GM06990 (cell line): ENCODE measurements at regions not wholly inside any gene's neighbourhood (a gene's known extent, or its start where the extent isn't known, plus 50 kb on each side); places are given as distances from the start of the nearest gene placed in this dataset.

Source experiments
- DNase-seq: peaks from one replicate; pipeline ENCODE4 v3.0.0-alpha.2; 2011; ENCODE audit not compliant: insufficient read length; ENCODE audit errors: extremely low read depth
- H3K27me3 ChIP-seq: replicated peaks from 2 replicates; pipeline ENCODE4 v1.6.0; 2011; ENCODE audit warnings: low read length; ENCODE audit not compliant: control insufficient read depth, insufficient read depth
- H3K36me3 ChIP-seq: 2 replicates; pipeline ENCODE4 v1.5.1; 2011; ENCODE audit warnings: low read length; ENCODE audit not compliant: control insufficient read depth, insufficient read depth
- H3K4me3 ChIP-seq: replicated peaks from 2 replicates; pipeline ENCODE4 v1.5.1; 2011; ENCODE audit warnings: low read depth, mild to moderate bottlenecking, control low read depth, low read length
- TF ChIP-seq, protein P1 (sequence below): IDR thresholded peaks from 2 replicates; pipeline ENCODE4 v1.5.1; 2011; ENCODE audit warnings: low read length, control low read depth, mild to moderate bottlenecking, inconsistent platforms; ENCODE audit not compliant: insufficient read depth, poor library complexity, severe bottlenecking

DNA sequence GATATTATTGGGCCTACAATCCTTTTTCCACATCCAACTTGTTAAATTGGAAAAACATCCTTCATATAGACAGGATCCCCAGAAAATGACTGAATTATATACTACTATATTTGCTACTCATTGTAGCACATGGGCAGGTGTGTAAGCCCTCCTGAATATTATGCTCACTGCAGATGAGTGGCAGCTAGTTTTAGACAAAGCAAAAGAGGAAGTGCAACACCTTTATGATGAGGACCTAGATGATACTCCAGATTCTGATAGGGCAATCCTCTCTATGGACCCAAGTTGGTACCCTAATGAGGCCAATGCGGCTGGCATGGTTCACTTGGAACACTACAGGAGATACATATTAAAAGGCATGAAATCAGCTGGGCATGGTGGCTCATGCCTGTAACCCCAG is 119.1 kb upstream of the PLCL2 start:
- no peak for DNase-seq

DNA sequence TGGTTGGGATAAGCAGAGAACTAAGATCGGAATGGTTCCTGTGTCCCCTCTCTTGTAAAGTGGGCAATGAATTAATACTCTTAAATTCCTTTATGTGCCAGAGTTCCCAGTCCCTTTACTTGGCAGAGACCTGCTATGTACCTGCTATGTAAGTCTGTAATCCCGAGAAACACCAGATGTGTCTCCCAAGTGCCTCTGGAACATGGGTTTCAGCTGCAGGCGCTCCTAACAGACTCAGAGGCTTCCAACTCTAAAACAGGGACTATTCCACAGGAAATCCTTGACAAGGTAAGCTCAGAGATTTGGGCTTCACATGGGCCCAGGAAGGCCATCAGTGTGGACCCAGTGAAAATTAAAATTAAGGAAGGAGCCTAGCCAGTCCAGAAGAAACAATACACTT is 117.7 kb upstream of the PLCL2 start:
- no peaks in the 10 kb centered on the region; the same call in 1 of the 2 replicates for H3K27me3 ChIP-seq
- no peak overlapping the region for H3K4me3 ChIP-seq
- DNase-seq: no peak
- TF ChIP-seq, protein P1, sequence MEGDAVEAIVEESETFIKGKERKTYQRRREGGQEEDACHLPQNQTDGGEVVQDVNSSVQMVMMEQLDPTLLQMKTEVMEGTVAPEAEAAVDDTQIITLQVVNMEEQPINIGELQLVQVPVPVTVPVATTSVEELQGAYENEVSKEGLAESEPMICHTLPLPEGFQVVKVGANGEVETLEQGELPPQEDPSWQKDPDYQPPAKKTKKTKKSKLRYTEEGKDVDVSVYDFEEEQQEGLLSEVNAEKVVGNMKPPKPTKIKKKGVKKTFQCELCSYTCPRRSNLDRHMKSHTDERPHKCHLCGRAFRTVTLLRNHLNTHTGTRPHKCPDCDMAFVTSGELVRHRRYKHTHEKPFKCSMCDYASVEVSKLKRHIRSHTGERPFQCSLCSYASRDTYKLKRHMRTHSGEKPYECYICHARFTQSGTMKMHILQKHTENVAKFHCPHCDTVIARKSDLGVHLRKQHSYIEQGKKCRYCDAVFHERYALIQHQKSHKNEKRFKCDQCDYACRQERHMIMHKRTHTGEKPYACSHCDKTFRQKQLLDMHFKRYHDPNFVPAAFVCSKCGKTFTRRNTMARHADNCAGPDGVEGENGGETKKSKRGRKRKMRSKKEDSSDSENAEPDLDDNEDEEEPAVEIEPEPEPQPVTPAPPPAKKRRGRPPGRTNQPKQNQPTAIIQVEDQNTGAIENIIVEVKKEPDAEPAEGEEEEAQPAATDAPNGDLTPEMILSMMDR: no peak
- H3K36me3 ChIP-seq: no peaks in the 10 kb centered on the region

More for the DNA sequence above, 119.1 kb upstream of the PLCL2 start:
- Histone ChIP-seq H3K4me3 (no peak overlapping the region), H3K27me3 (no peaks in the 10 kb centered on the region; the same call in 1 of the 2 replicates), H3K36me3 (no peaks in the 10 kb centered on the region)
- TF ChIP-seq, protein P1: no peak

DNA sequence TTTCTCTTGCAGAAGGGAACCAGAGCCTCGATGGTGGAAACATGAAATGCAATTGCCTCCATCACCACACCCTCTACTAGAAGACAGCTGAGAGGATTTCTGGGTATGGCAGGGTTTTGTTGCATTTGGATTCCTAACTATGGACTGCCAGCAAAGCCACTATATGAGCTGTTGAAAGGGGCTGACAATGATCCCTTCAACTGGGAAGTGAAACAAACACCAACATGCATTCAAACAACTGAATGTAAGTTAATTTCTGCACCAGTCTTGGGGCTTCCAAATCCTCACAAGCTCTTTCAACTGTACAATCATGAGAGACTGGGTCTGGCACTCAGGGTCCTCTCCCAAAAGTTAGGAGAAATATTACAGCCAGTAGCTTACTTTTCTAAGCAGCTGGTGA is 116.7 kb upstream of the PLCL2 start:
- TF ChIP-seq, protein P1: no peak

DNA sequence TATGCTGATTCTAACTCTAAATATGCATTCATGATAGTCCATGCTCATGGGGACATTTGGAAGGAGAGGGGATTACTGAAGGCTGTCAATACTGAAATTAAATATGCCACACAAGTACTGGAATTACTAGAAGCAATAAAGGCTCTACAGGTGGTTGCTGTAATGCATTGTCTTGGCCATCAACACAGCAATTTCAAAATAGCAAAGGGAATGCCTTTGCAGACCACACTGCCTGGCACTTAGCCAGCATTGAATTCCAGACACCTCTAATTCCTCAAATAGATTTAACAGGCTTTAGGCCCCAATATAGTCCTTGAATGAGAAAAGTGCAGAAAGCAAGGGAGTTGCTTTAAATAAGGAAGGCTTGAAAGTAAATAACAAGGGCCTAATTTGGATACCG is 115.8 kb upstream of the PLCL2 start:
- no peak for DNase-seq
- no peaks in the 10 kb centered on the region for H3K36me3 ChIP-seq
- no peak overlapping the region for H3K4me3 ChIP-seq
- H3K27me3 ChIP-seq: no peaks in the 10 kb centered on the region; the same call in 1 of the 2 replicates
- TF ChIP-seq, protein P1: no peak

More for the DNA sequence above, 116.7 kb upstream of the PLCL2 start:
- Histone ChIP-seq H3K4me3 (no peak overlapping the region), H3K36me3 (no peaks in the 10 kb centered on the region), H3K27me3 (no peaks in the 10 kb centered on the region; the same call in 1 of the 2 replicates)
- no peak for DNase-seq

DNA sequence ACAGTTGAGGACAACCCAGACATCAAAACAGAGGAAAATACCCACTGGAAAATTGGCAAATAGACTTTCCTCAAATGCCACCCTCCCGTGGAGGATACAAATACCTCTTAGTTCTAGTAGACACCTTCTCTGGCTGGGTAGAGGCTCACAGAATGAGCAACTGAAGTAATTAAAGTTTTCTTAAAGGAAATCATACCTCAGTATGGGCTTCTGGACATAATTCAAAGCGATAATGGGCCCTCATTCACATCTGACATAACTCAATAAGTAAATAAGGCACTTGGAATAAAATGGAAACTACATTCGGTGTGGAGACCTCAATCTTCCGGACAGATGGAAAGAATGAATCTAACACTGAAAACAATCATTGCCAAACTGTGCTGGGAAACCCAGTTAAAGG is 115.2 kb upstream of the PLCL2 start:
- no peak overlapping the region for H3K4me3 ChIP-seq
- H3K36me3 ChIP-seq: no peaks in the 10 kb centered on the region
- no peaks in the 10 kb centered on the region; the same call in 1 of the 2 replicates for H3K27me3 ChIP-seq
- TF ChIP-seq, protein P1: no peak
- DNase-seq: no peak

DNA sequence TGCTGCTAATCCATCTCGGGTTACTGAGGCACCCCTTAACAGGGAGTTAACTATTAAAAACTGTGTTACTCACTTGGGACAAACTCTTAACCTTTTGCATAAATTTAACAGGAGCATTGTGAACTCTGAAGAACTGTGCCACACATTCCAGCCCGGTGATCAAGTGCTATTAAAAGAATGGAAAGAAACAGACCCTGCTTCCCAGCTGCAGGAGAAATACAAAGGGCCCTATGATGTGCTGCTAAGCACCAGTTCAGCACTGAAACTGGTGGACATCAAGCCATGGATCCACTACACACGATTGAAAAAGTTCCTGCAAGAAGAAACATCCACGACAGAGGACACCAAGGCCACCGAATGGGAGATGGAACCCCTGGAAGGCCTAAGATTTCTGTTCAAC is 114.7 kb upstream of the PLCL2 start:
- TF ChIP-seq, protein P1: no peak

More for the DNA sequence above, 114.7 kb upstream of the PLCL2 start:
- no peak overlapping the region for H3K4me3 ChIP-seq
- no peaks in the 10 kb centered on the region for H3K36me3 ChIP-seq
- no peak for DNase-seq
- H3K27me3 ChIP-seq: no peaks in the 10 kb centered on the region; the same call in 1 of the 2 replicates
